ENCODE measurements at regions not wholly inside any gene's neighbourhood (a gene's known extent, or its start where the extent isn't known, plus 50 kb on each side); places are given as distances from the start of the nearest gene placed in this dataset.
"Not testable (repeated sequence)": the region's sequence is repeated elsewhere in the genome, so short reads cannot be mapped to it uniquely, and the experiment has no call there.

DNA sequence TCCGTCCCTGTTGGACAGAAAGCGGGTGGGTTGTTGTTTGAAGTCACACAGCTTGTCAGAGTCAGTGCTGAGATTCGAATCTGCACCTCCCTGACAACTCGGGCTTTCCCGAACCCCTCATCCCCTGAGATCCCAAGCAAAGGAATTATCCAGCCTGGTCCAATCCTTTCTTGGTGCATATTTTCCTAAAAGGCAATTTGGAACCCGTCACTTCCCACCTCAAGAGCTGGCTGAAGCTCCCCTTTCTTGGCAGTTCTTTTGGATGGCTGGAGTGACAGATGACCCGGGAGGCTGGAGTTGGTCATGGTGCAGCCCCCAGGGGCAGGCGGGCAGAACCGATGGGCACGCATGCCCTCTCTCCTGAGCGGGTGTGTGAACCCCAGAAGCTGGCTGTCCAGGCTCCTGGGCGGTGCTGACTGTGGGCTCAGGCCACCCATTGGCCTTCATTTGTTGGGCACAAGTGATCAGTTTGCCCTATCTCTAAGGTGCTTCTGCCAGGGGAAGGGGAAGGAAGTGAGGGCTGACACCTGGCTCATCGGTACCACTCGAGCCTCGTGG lies 97.8 kb downstream of the ASB1 start:
- Histone ChIP-seq H3K36me3 (ENCODE audit: control insufficient read depth, insufficient read depth, low read length) (no peaks in the 10 kb centered on the region), H3K27me3 (ENCODE audit: control insufficient read depth, insufficient read depth, low read length) (no peaks in the 10 kb centered on the region), H3K4me3 (ENCODE audit: low read depth, low read length) (no peak overlapping the region), H3K4me1 (ENCODE audit: control insufficient read depth, insufficient read depth, low read length) (no peaks in the 10 kb centered on the region), H3K9me3 (ENCODE audit: control insufficient read depth, insufficient read depth, low read length) (no peaks in the 10 kb centered on the region), H3K9ac (ENCODE audit: low read depth, low read length) (no peak overlapping the region)

DNA sequence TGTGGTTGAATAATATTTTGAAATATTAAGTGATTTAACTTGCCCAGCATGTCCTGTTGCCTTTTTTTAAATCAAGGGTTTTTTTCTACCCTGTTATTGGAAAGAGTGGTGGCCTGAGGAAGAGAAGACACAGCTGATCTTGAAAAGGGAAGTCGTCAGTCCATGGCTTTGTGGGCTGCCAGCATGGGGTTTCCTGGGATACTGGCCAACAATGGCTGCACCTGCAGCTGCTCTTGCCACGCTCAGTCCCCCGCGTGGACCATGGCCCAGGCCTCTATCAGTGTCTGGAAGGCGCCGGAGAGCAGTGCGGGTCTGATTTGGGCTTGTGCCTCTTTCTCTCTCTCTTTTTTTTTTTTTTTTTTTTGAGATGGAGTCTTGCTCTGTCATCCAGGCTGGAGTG lies 99.3 kb downstream of the ASB1 start:
- H3K4me3 ChIP-seq (ENCODE audit: low read depth, low read length) = no peak overlapping the region
- H3K9me3 ChIP-seq (ENCODE audit: control insufficient read depth, insufficient read depth, low read length) = no peaks in the 10 kb centered on the region
- H3K9ac ChIP-seq (ENCODE audit: low read depth, low read length) = no peak overlapping the region
- H3K36me3 ChIP-seq (ENCODE audit: control insufficient read depth, insufficient read depth, low read length) = no peaks in the 10 kb centered on the region
- H3K4me1 ChIP-seq (ENCODE audit: control insufficient read depth, insufficient read depth, low read length) = no peaks in the 10 kb centered on the region
- no peaks in the 10 kb centered on the region for H3K27me3 ChIP-seq (ENCODE audit: control insufficient read depth, insufficient read depth, low read length)

DNA sequence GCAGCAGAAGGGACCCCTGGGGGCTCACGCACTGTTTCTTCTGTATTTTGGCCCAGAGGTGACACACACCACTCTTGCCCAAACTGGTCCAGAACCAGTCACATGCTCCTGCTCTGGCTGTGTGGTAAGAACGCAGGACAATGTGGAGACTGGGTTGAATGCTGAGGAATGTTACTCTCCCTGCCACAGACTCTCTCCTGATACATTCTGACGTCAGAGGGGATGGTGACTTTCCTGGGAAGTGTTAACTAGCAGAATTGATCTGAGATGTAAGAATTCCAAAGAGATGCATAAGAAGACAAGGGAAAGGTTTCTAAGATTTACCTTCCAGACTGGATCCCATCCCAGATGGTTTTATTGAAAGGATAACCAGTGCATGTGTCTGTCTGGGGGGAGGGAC lies 100.8 kb downstream of the ASB1 start:
- Histone ChIP-seq H3K4me3 (ENCODE audit: low read depth, low read length) (no peak overlapping the region), H3K4me1 (ENCODE audit: control insufficient read depth, insufficient read depth, low read length) (no peaks in the 10 kb centered on the region), H3K27me3 (ENCODE audit: control insufficient read depth, insufficient read depth, low read length) (no peaks in the 10 kb centered on the region), H3K9me3 (ENCODE audit: control insufficient read depth, insufficient read depth, low read length) (peaks cover 8% of the 10 kb centered on the region), H3K9ac (ENCODE audit: low read depth, low read length) (no peak overlapping the region), H3K36me3 (ENCODE audit: control insufficient read depth, insufficient read depth, low read length) (no peaks in the 10 kb centered on the region)

DNA sequence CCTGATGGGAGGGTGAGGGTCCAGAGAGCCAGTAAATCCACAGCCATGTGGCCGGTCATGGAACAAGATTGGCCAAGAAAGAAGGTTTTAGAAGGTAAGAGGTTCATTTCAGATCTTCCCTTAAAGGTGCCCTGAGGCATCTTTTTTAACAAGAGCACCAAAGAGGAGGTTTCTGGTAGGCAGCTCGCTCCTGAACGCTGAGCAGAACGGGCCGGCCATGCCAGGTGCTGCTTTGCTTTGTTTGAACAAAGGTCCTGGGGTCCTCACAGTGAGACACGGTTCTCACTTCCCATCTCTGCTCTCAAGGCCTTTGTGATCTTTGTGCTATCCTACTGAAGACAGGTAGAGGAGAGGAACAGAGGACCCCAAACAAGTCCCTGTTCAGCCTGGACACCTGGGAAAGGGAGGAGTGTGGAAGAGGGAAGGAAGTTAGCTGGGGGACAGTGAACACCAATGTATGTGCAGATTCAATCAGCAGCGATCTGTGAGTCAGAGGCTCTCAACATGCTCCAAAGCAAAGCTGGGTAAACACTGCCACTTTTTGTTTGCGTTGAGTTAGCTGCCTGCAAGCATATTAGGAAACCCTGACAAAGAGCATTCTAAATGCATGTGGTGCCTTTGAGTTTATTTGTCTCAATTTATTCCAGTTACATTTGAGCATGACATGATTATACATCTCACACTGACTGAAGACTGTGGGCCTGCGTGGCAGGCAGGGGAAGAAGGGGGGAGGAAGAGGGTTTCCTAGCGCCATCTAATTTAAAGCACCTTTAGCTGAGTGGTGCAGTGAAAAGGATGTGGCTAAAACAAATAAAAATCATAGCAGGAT lies 102.4 kb downstream of the ASB1 start:
- Histone ChIP-seq H3K4me3 (ENCODE audit: low read depth, low read length) (no peak overlapping the region), H3K9me3 (ENCODE audit: control insufficient read depth, insufficient read depth, low read length) (peaks cover 8% of the 10 kb centered on the region), H3K27me3 (ENCODE audit: control insufficient read depth, insufficient read depth, low read length) (no peaks in the 10 kb centered on the region), H3K9ac (ENCODE audit: low read depth, low read length) (no peak overlapping the region), H3K36me3 (ENCODE audit: control insufficient read depth, insufficient read depth, low read length) (no peaks in the 10 kb centered on the region), H3K4me1 (ENCODE audit: control insufficient read depth, insufficient read depth, low read length) (no peaks in the 10 kb centered on the region)

DNA sequence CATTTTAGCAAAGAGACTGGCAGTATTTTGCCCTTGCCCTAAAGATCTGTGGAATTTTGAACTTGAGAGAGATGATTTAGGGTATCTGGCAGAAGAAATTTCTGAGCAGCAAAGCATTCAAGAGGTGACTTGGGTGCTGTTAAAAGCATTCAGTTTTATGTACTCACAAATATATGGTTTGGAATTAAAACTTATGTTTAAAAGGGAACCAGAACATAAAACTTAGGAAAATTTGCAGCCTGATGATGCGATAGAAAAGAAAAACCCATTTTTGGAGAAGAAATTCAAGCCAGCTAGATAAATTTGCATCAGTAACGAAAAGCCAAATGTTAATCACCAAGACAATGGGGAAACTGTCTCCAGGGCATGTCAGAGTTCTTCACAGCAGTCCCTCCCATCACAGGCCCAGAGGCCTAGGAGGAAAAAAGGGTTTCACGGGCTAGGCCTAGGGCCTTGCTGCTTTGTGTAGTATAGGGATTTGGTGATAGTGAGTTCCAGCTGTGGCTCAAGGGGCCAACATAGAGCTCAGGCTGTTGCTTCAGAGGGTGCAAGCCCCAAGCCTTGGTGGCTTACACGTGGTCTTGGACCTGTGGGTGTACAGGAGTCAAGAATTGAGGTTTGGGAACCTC lies 104.4 kb downstream of the ASB1 start:
- not testable (repeated sequence) for H3K4me3 ChIP-seq (ENCODE audit: low read depth, low read length); H3K27me3 ChIP-seq (ENCODE audit: control insufficient read depth, insufficient read depth, low read length); H3K36me3 ChIP-seq (ENCODE audit: control insufficient read depth, insufficient read depth, low read length); H3K4me1 ChIP-seq (ENCODE audit: control insufficient read depth, insufficient read depth, low read length); H3K9me3 ChIP-seq (ENCODE audit: control insufficient read depth, insufficient read depth, low read length); H3K9ac ChIP-seq (ENCODE audit: low read depth, low read length)

DNA sequence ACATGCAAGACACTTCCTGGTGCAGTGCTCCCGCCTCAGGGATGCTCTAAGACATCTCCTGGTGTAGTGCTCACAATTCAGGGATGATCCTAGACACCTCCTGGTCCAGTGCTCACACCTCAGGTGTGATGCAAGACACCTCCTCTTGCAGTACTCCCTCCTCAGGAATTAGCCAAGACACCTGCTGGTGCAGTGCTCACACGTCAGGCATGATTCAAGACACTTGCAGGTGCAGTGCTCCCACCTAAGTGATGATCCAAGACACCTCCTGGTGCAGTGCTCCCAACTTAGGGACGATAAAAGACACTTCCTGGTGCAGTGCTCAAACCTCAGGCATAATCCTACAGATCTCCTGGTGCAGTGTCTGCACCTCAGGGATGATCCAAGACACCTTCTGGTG lies 117.0 kb downstream of the ASB1 start:
- H3K4me3 ChIP-seq (ENCODE audit: low read depth, low read length); H3K4me1 ChIP-seq (ENCODE audit: control insufficient read depth, insufficient read depth, low read length); H3K27me3 ChIP-seq (ENCODE audit: control insufficient read depth, insufficient read depth, low read length); H3K36me3 ChIP-seq (ENCODE audit: control insufficient read depth, insufficient read depth, low read length); H3K9ac ChIP-seq (ENCODE audit: low read depth, low read length); H3K9me3 ChIP-seq (ENCODE audit: control insufficient read depth, insufficient read depth, low read length): not testable (repeated sequence)

DNA sequence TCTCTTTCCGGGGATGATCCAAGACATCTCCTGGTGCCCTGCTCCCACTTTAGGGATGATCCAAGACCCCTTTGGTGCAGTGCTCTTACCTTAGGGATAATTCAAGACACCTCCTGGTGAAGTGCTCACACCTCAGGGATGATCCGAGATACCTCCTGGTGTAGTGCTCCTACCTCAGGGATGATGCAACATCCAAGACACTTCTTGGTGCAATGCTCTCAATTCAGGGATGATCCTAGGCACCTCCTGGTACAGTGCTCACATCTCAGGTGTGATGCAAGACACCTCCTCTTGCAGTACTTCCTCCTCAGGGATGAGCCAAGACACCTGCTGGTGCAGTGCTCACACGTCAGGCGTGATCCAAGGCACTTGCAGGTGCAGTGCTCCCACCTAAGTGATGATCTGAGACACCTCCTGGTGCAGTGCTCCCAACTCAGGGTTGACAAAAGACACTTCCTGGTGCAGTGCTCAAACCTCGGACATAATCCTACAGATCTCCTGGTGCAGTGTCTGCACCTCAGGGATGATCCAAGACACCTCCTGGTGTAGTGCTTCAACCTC lies 122.3 kb downstream of the ASB1 start:
- no peaks in the 10 kb centered on the region for H3K9me3 ChIP-seq (ENCODE audit: control insufficient read depth, insufficient read depth, low read length)
- no peak overlapping the region for H3K4me3 ChIP-seq (ENCODE audit: low read depth, low read length)
- no peak overlapping the region for H3K9ac ChIP-seq (ENCODE audit: low read depth, low read length)

DNA sequence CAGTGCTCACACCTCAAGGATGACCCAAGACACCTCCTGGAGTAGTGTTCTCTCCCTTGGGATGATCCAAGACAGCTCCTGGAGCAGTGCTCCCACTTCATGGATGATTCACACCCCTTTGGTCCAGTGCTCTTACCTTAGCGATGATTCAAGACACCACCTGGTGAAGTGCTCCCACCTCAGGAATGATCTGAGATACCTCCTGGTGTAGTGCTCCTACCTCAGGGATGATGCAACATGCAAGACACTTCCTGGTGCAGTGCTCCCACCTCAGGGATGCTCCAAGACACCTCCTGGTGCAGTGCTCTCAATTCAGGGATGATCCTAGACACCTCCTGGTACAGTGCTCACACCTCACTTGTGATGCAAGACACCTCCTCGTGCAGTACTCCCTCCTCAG lies 123.1 kb downstream of the ASB1 start:
- Histone ChIP-seq H3K4me3 (ENCODE audit: low read depth, low read length) (no peak overlapping the region), H3K4me1 (ENCODE audit: control insufficient read depth, insufficient read depth, low read length) (no peaks in the 10 kb centered on the region), H3K9ac (ENCODE audit: low read depth, low read length) (no peak overlapping the region), H3K27me3 (ENCODE audit: control insufficient read depth, insufficient read depth, low read length) (no peaks in the 10 kb centered on the region), H3K36me3 (ENCODE audit: control insufficient read depth, insufficient read depth, low read length) (no peaks in the 10 kb centered on the region), H3K9me3 (ENCODE audit: control insufficient read depth, insufficient read depth, low read length) (no peaks in the 10 kb centered on the region)

More for the DNA sequence above, 122.3 kb downstream of the ASB1 start:
- Histone ChIP-seq H3K36me3 (ENCODE audit: control insufficient read depth, insufficient read depth, low read length) (no peaks in the 10 kb centered on the region), H3K27me3 (ENCODE audit: control insufficient read depth, insufficient read depth, low read length) (no peaks in the 10 kb centered on the region), H3K4me1 (ENCODE audit: control insufficient read depth, insufficient read depth, low read length) (no peaks in the 10 kb centered on the region)

DNA sequence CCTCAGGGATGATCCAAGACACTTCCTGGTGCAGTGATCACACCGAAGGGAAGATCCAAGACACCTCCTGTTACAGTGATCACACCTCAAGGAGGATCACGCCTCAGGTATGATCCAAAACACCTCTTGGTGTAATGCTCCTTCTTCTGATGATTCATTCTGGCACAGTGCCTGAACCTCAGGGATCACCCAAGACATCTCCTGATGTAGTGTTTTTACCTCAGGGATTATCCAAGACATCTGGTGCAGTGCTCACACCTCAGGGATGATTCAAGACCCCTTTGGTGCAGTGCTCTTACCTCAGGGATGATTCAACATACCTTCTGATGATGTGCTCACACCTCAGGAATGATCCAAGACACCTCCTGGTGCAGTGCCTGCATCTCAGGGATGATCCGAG lies 124.4 kb downstream of the ASB1 start:
- H3K9me3 ChIP-seq (ENCODE audit: control insufficient read depth, insufficient read depth, low read length) = no peaks in the 10 kb centered on the region
- H3K4me3 ChIP-seq (ENCODE audit: low read depth, low read length) = no peak overlapping the region
- no peaks in the 10 kb centered on the region for H3K27me3 ChIP-seq (ENCODE audit: control insufficient read depth, insufficient read depth, low read length)

DNA sequence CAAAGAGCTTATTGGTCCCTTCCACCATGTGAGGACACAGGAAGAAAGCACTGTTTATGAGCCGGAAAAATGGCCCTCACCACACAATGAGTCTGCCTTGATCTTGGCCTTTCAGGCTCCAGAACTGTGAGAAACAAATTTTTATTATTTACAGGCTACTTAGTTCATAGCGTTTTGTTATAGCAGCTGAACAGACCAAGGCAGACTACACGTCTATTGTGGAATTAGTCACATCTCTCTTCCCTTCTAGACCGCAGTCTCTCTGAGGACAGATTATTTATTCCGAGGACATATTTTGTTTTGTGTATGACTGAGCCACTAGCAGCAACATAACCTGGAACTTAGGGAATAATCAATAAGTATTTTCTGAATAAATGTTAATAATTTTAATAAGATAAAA lies 125.5 kb downstream of the ASB1 start:
- Histone ChIP-seq H3K36me3 (ENCODE audit: control insufficient read depth, insufficient read depth, low read length) (no peaks in the 10 kb centered on the region), H3K4me3 (ENCODE audit: low read depth, low read length) (no peak overlapping the region), H3K4me1 (ENCODE audit: control insufficient read depth, insufficient read depth, low read length) (no peaks in the 10 kb centered on the region), H3K9ac (ENCODE audit: low read depth, low read length) (no peak overlapping the region), H3K27me3 (ENCODE audit: control insufficient read depth, insufficient read depth, low read length) (no peaks in the 10 kb centered on the region), H3K9me3 (ENCODE audit: control insufficient read depth, insufficient read depth, low read length) (no peaks in the 10 kb centered on the region)

More for the DNA sequence above, 124.4 kb downstream of the ASB1 start:
- no peaks in the 10 kb centered on the region for H3K4me1 ChIP-seq (ENCODE audit: control insufficient read depth, insufficient read depth, low read length)
- H3K9ac ChIP-seq (ENCODE audit: low read depth, low read length) = no peak overlapping the region
- H3K36me3 ChIP-seq (ENCODE audit: control insufficient read depth, insufficient read depth, low read length) = no peaks in the 10 kb centered on the region

DNA sequence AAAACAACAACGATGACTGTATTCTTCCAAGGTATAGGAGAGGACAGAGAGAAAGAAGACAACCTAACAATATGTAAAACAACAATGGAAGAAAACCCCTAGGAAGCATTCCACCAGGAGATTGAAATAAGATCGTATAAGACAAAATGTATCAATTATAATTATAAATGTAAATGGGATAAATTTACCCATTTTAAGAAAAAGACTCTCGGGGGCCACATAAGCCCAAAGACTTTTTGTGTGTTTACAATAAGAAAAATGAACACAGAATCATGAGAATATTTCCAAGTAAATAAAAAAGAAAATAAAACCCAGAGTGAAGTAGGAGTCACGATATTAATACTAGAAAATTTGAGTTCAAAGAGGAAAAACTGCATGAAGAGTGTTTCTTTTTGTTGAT lies 126.4 kb downstream of the ASB1 start:
- Histone ChIP-seq H3K27me3 (ENCODE audit: control insufficient read depth, insufficient read depth, low read length) (no peaks in the 10 kb centered on the region), H3K4me1 (ENCODE audit: control insufficient read depth, insufficient read depth, low read length) (no peaks in the 10 kb centered on the region), H3K36me3 (ENCODE audit: control insufficient read depth, insufficient read depth, low read length) (no peaks in the 10 kb centered on the region), H3K9ac (ENCODE audit: low read depth, low read length) (no peak overlapping the region), H3K9me3 (ENCODE audit: control insufficient read depth, insufficient read depth, low read length) (no peaks in the 10 kb centered on the region), H3K4me3 (ENCODE audit: low read depth, low read length) (no peak overlapping the region)
